Ureter (tissue), 1 donor: ENCODE measurements at regions not wholly inside any gene's neighbourhood (a gene's known extent, or its start where the extent isn't known, plus 50 kb on each side); places are given as distances from the start of the nearest gene placed in this dataset.
"Not testable (repeated sequence)": the region's sequence is repeated elsewhere in the genome, so short reads cannot be mapped to it uniquely, and the experiment has no call there.

ENCODE experiments used
- DNase-seq: peaks from one replicate; pipeline ENCODE4 v3.0.0-alpha.2; 2020; ENCODE audit warnings: low spot score
- donor health status: DM: yes; HTN: yes; CAD: no.

GRCh38 chrX:35406386-35406785 is 391.8 kb upstream of the MAGEB16 start:
- no peak for DNase-seq

- no peak for DNase-seq
These were observed 381.4 kb upstream of the MAGEB16 start for GRCh38 chrX:35416782-35417181.

GRCh38 chrX:35432056-35432455 is 366.1 kb upstream of the MAGEB16 start:
- DNase-seq, result no peak

GRCh38 chrX:35439034-35439660 is 359.0 kb upstream of the MAGEB16 start:
- no peak for DNase-seq

GRCh38 chrX:35439692-35440091 is 358.4 kb upstream of the MAGEB16 start:
- no peak for DNase-seq

GRCh38 chrX:35442421-35442820 is 355.7 kb upstream of the MAGEB16 start:
- DNase-seq, result no peak

GRCh38 chrX:35443091-35443582 is 355.0 kb upstream of the MAGEB16 start:
- DNase-seq, result peak; percentile 79

GRCh38 chrX:35444671-35445355 is 353.3 kb upstream of the MAGEB16 start:
- DNase-seq, result no peak

- DNase-seq, result no peak
These were observed 352.2 kb upstream of the MAGEB16 start for GRCh38 chrX:35445912-35446311.

GRCh38 chrX:35456891-35457290 is 341.3 kb upstream of the MAGEB16 start:
- DNase-seq, result no peak

- DNase-seq, result no peak
These were observed 340.0 kb upstream of the MAGEB16 start for GRCh38 chrX:35458142-35458541.

- DNase-seq, result no peak
These were observed 337.0 kb upstream of the MAGEB16 start for GRCh38 chrX:35461164-35461563.

GRCh38 chrX:35496671-35497070 is 301.5 kb upstream of the MAGEB16 start:
- not testable (repeated sequence) for DNase-seq

GRCh38 chrX:35497453-35497852 is 300.7 kb upstream of the MAGEB16 start:
- DNase-seq, result not testable (repeated sequence)

GRCh38 chrX:35499071-35499862 is 298.9 kb upstream of the MAGEB16 start:
- DNase-seq, result no peak

GRCh38 chrX:35507701-35508100 is 290.4 kb upstream of the MAGEB16 start:
- DNase-seq, result no peak

GRCh38 chrX:35548003-35548402 is 250.1 kb upstream of the MAGEB16 start:
- not testable (repeated sequence) for DNase-seq

- DNase-seq, result no peak
These were observed 240.2 kb upstream of the MAGEB16 start for GRCh38 chrX:35557916-35558315.

- no peak for DNase-seq
These were observed 236.2 kb upstream of the MAGEB16 start for GRCh38 chrX:35561985-35562384.

- no peak for DNase-seq
These were observed 235.7 kb upstream of the MAGEB16 start for GRCh38 chrX:35562395-35562794.

GRCh38 chrX:35590210-35590609 is 207.9 kb upstream of the MAGEB16 start:
- no peak for DNase-seq

GRCh38 chrX:35611562-35611961 is 186.6 kb upstream of the MAGEB16 start:
- DNase-seq, result not testable (repeated sequence)

- no peak for DNase-seq
These were observed 180.3 kb upstream of the MAGEB16 start for GRCh38 chrX:35617836-35618235.
